ENCODE measurements at regions not wholly inside any gene's neighbourhood (a gene's known extent, or its start where the extent isn't known, plus 50 kb on each side); places are given as distances from the start of the nearest gene placed in this dataset.

DNA sequence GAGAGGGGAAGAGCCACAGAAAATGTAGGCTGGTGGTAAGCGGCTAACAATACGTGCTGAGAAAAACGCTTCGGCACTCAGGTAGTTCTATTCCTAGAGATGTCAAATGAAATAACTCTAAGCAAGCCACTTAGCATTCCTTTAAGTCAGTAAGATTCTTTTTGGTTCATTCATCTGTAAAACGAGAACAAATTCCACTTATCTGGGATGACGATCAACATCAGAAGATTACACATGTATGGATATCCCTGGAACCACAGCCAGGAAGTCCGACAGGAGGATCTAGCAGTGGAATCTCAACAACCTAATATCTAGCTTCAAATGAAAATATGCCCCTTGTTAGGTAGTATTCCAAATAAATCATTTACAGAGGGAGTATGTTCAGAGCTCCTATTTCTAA, 74.6 kb upstream of the CDKN3 start:
- no peak for DNase-seq

DNA sequence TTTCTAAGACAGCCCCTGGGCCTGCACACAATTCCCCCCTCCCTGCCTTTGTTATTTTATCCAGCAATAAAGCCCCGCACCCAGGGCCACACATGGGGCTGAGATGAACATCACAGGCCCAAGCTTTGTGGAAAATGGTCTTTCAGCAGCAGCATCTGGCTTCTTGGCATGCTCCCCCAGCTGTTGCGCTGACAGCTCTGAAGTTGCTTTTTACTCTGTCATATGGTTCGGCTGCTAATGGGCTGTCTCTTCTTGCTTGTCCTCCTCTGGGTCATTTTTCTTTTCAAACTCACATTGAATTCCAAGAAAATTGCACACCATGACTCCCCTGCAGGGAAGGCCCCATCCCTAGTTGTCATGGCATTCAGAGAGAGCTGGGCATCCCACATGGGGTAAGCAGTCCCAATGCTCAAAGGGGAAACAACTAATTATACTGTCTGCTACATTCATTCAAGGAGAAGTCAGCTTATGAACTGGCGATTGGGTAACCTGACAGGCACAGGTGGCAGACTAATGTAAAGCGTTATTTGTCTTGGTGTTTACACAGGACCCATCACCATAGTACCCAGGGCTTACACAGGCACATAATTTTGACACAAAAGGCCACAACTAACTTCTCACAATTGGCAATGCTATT, 74.0 kb upstream of the CDKN3 start:
- no peak for DNase-seq

DNA sequence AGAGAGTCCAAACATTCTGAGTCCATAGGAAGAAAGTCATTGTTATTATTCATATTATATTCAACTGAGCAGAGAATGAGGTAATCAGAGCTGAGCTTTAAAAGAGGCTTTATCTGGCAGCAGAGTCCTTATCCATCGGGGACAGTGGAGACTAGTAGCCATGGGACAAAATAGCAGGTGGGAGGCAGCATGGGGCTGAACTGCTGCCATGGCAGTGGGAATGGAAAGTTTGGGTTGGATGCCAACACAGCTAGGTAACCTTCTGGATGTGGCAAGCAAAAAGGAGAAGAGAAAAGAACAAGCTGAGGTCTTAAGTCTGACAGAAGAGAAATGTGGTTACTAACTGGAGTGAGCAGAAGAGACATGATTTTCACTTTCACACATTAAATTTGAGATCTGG, 71.0 kb upstream of the CDKN3 start:
- no peak for DNase-seq

DNA sequence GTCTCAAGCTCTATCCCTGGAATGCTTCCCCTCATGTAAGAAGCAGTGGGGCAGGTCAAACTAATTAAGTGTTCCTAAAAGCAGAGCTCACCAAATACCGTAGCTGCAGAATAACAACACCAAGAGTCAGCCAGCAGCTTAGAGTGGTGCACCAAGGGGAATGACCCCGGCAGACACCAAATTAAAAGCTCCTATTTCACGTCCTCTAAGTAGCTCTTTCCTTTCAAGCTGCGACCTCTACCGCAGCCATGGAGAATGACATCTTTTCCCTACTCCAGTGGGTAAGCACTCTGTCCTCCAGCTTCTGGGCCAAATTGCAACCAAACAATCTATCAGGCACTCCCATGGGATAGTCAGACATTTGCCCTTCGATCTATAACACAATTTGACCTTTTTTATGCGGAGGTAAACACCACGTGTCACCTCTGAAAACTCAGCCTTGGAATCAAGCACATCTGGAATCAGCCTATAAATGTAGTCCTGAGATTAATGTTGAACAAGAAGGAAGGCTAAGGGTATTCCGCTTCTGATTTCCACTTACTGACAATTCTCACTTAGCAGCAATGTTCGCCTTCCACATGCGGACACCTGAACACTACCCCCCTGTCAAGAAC, 67.6 kb upstream of the CDKN3 start:
- DNase-seq, result peak; percentile 23

DNA sequence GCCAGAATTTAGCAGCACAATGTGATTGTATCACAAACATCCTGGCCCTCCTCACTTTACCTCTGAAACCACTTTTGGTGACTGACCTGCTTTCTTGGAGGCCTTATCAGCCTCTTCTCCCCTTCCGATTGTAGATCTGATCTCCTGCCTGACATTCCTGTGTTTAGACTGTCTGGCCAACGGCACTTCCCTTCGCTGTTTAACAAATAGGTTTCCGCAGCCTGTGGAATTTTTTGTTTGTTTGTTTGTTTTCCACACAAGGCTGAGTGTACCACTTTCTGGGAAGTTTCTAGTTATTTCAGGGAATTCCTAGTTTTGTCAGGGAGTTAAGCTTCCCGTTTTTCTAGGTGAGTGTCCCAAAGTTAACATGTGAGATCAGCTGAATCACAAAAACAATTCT, 65.9 kb upstream of the CDKN3 start:
- DNase-seq, result no peak

DNA sequence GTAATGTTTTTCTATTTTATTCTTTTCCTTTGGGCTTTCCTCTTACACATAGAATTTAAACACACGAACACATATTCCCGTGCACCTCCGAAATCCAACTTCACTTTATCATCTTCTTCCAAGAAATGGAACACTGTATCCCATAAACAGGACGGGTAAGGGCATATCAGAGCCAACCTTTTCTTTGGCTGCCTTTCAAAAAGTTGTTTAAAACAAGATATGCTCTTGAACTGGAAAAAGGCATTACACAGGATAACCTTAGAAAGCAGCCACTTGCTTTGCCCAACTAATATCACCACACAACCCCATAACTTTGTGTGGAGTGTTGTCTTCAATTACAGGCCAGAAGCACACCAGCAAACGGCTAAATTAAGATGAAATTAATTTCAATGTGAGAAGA, 65.3 kb upstream of the CDKN3 start:
- no peak for DNase-seq

DNA sequence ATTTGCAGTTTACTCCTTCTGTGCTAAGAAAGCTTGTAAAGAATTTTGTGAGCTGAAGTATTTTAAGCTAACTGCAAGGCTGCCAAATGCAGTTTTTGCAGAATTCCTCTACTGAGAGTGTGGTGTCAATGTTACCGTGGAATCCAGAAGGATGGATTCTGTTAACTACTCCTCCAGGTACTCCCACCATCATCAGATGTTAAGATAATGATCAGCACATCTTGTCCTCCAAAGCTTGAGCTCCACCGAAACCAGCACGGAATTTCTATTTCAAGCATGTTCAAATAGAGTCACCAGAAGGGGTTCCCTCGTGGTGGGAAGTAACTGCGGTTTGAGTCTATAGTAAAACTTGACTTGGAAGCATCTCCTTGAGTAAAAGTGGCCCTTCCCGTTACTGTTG, 64.3 kb upstream of the CDKN3 start:
- DNase-seq, result no peak

DNA sequence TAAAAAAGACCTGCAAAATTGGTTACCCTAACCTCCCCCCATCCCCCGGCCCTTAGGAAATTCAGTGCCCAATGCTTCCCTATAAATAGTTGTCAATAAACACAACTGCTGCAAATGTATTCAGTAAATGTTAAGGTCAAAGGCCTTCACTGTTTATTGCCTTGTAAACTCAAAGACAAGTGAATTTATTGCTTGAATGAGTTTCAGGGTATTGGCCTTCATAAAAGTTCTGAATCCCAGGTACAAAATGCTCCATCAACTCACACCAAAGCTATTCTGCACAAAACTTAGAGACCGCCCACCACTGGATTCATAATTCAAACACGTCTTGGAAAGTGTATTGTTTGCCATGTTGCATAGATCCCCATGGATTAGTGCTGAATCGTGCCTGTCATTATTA, 63.3 kb upstream of the CDKN3 start:
- DNase-seq, result no peak

DNA sequence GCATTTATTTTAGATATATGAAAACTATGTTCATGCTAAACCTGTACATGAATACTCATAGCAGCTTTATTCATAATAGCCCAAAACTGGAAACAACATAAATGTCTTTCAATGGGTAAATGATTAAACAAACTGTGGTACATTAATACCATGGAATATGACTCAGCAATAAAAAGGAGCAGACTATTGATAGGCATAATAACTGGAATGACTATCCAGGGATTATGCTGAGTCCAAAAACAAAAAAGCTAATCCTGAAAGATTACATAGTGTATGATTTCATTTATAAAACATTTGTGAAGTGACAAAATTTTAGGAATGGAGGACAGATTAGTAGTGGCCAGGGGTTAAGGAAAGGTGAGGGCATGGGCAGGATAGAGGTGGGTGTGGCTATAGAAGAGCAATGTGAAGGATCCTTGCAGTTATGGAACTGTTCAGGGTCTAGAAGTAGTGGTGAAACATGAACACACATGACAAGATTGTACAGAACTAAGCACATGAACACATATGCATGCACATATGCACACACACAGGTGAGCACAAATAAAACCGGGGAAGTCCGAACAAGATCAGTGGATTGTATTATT, 61.1 kb upstream of the CDKN3 start:
- DNase-seq, result no peak

DNA sequence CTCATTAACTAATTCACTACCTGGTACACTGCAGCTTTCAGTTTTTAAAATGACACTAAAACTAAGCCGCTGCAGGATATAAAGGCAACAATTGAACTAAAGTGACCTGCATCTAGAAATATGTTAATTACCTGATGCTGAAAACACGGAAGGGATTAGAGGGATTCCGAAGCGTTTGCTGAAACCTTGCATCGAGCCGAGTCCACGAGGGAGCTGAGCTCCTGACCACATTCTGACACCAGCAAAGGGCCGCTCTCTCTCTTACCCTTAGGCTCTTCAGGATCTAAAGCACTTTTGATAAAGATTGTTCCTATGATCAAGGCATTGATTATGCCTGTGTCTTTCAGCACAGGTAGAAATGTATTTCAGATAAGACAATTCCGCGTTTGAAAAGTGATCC, 59.5 kb upstream of the CDKN3 start:
- no peak for DNase-seq

DNA sequence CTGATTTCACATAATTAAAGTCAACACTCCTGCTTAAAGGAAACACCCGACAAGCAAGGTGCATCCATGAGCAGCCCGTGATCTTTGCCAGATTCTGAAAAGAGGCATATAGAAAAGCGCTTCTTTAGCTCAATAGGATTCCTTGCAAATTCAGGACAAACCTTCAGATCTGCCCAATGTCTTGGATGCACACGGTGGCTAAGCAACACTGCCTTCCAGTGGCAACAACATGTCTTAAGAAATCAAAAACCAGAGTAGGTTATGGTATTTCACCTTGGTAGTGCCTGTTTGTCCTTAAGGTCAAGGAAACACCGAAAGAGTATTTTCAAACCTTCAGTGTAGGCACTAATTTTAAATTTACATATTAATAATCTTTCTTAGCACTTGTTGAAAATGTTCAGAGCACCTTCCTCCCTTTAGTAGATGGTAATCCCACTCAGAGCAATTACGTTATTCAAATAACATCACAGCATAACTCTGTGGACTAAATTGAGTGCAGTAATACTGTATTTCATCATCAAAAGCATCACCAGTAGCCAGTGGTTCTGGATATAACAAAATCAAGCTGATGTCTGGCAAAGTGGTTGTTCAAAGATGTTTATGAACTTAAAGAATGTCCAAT, 58.0 kb upstream of the CDKN3 start:
- no peak for DNase-seq

DNA sequence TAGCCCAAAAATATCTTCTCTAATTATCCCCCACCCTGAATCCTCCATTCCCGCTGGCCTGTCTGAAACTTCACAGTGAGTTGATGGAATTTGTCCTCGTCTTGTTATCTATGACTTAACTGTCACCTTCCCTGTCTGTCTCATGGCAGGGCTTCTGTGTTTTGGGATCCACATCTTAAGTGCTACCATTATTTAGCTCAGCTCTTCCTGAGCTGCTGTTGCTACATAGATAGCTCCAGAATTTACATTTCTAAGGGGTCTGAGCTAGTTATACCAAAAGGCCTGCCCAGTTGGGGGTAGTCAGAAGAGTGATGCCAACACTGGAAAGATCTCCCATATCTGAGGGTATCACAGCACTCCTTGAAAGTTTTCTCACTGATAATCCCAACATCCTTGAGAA, 57.0 kb upstream of the CDKN3 start:
- DNase-seq, result no peak

DNA sequence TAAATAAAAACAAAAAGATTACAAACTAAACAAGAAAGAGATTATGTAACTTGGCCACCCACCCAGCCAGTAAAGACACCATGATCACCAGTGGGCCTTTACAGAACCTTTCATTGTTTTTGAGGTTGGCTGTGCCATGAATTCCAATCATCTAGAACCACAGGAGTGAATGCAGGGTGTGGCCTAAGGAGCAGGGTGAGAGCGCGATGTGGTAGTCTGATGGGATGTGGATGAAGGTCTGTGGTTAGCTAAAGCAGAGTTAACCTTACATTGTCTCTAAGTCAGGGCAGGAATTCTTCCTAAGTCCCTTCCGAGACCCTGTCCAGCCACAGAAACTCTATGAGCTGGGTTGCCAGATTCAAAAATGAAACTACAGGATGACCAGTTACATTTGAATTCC, 54.0 kb upstream of the CDKN3 start:
- no peak for DNase-seq

DNA sequence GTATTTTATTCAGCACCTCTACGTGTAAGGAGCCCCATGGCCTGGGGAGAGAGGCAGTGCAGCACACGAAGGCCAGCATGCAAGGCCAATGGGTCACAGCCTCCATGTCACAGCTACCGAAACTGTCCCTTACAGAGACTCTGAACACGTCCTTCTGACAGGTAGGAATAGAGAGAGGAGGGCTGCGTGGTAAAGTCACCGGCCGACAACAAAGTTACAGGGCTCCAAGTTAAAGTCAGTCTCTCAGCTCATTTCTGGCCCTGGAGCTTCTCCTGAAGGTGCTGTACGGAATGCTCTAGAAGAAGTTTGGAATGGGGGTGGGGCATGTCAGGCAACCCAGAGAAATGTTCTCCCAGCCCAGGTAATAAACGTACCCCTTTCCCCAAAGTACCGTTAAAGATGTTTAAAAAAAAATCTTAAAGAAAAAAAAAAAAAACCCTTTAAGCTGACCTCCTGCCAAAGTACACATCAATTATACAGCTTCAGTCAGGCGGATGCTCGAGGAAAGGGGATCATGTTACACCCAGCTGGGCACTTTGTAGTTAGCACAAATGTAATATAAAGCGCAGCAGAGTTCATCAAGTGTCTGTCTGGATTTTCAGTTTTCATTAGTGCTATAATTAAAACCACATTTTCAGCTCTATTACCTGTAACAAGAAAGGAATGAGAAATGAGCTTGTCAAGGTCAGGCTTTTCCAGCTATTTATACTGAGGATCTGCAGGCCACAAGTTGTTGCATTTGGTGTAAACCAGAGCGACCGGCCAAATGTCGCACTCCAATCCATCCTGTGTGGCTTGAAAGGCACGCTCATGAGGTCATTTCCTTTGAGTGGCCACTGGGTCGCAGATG, 53.3 kb upstream of the CDKN3 start:
- peak; percentile 15 for DNase-seq

DNA sequence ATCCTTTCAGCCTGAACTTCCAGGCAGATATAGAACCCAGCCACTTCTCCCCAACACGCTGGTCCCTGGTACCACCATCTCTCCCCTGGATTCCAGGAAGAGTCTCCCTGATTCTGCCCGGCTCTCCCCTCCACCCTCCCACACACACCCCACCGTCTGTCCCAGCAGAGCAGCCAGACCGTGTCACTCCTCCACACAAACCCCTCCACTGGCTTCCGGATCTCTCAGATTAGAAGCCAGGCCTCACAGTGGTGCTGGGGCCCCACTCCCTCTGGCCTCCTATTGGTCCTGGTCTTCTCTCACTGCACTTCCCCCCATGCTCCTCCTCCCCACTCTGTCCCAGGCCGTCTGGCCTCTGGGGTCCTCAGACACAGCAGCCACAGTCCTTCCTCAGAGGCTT, 52.4 kb upstream of the CDKN3 start:
- DNase-seq, result no peak

DNA sequence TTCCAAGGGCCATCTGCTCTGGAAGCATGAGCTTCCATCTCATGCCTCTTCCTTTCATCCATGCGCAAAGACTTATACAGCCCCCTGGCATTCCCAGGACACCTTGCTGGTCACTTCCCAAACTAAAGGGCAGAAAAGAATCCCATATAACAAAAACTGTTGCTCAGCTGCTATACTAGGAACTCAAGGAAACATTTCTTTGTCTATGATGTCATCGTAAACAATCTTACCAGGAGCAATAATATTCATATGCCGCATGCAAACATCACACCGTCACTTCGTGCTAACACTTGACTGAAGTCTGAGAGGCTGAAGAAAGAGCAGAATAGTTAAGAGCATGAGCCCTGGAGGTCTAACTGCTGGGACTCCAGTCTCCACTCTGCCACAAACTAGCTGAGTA, 50.5 kb upstream of the CDKN3 start:
- no peak for DNase-seq
